Activated CD4-positive, alpha-beta memory T cell treated with anti-CD3 and anti-CD28 coated beads, Interleukin-2, amount 10 ng/mL, durations not matched to agents 7 days and 5 days (primary cell): ENCODE measurements at regions not wholly inside any gene's neighbourhood (a gene's known extent, or its start where the extent isn't known, plus 50 kb on each side); places are given as distances from the start of the nearest gene placed in this dataset.

Experiments used
- CTCF ChIA-PET: fragments of 350-600 bp; sonication (Branson Sonifier 250); formaldehyde crosslinking; loops from one replicate; lab custom pipeline; 2021; ENCODE audit warnings: antibody characterized with exemption, inconsistent platforms; lab: Charles Lee
- POLR2A ChIA-PET: fragments of 350-600 bp; sonication (Branson Sonifier 250); formaldehyde crosslinking; loops from one replicate; lab custom pipeline; 2021; ENCODE audit warnings: antibody characterized with exemption; lab: Charles Lee
- DNase-seq: peaks from one replicate; pipeline ENCODE4 v3.0.0-alpha.2; 2020
- H3K27ac Mint-ChIP-seq: one replicate; pipeline ENCODE4 v1.8.0; 2021; ENCODE audit warnings: mild to moderate bottlenecking, mixed read lengths
- H3K27me3 Mint-ChIP-seq: one replicate; pipeline ENCODE4 v1.8.0; 2021; ENCODE audit warnings: mixed read lengths
- H3K36me3 Mint-ChIP-seq: one replicate; pipeline ENCODE4 v1.8.0; 2021; ENCODE audit warnings: low read depth, mixed read lengths
- H3K4me1 Mint-ChIP-seq: one replicate; pipeline ENCODE4 v1.8.0; 2021; ENCODE audit warnings: mixed read lengths
- H3K4me3 Mint-ChIP-seq: one replicate; pipeline ENCODE4 v1.8.0; 2021; ENCODE audit warnings: mild to moderate bottlenecking, mixed read lengths
- H3K9me3 Mint-ChIP-seq: one replicate; pipeline ENCODE4 v1.8.0; 2021; ENCODE audit warnings: mixed read lengths

GRCh38 chr11:90842681-90843080 lies 619.8 kb upstream of the CHORDC1 start:
- Mint-ChIP-seq H3K36me3 (no peaks in the 10 kb centered on the region), H3K9me3 (no peaks in the 10 kb centered on the region), H3K27me3 (no peaks in the 10 kb centered on the region), H3K27ac (no peak overlapping the region), H3K4me3 (no peak overlapping the region), H3K4me1 (no peaks in the 10 kb centered on the region)
- POLR2A ChIA-PET: no interaction called here
- CTCF ChIA-PET: no interaction called here
- no peak for DNase-seq

DNA sequence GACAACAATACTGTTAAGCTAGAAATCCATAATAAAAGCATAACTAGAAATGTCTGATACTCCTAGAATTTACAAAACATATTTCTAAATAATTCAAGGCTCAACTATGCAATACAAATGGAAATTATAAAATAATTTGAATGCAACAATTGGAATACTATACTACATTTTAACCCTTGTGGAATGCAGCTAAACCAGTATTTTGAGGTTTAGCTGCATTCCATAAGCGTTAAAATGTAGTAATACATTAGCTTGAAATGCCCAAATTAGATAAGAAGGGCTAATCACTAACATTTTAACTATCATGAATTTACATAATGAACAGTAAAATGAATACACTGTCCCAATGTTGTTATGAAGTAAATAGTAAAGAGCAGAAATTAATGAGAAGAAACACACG lies 617.2 kb upstream of the CHORDC1 start:
- H3K4me3 Mint-ChIP-seq: no peak overlapping the region
- H3K4me1 Mint-ChIP-seq: no peaks in the 10 kb centered on the region
- POLR2A ChIA-PET: no interaction called here
- CTCF ChIA-PET: no interaction called here
- H3K27me3 Mint-ChIP-seq: no peaks in the 10 kb centered on the region
- no peaks in the 10 kb centered on the region for H3K9me3 Mint-ChIP-seq
- H3K36me3 Mint-ChIP-seq: no peaks in the 10 kb centered on the region
- no peak for DNase-seq
- no peak overlapping the region for H3K27ac Mint-ChIP-seq

- ChIA-PET CTCF (no interaction called here), POLR2A (interaction anchor here (0.8 kb wide), 1 partner anchor 1205 kb away, joined by 3 read pairs; no protein-coding TSS in a partner anchor)
- H3K4me3 Mint-ChIP-seq: no peak overlapping the region
- no peaks in the 10 kb centered on the region for H3K4me1 Mint-ChIP-seq
- peaks cover 5% of the 10 kb centered on the region for H3K9me3 Mint-ChIP-seq
- no peaks in the 10 kb centered on the region for H3K36me3 Mint-ChIP-seq
- H3K27me3 Mint-ChIP-seq: no peaks in the 10 kb centered on the region
- no peak for DNase-seq
- no peak overlapping the region for H3K27ac Mint-ChIP-seq
These were observed 613.2 kb upstream of the CHORDC1 start for GRCh38 chr11:90836031-90836430.

- Mint-ChIP-seq H3K4me3 (no peak overlapping the region), H3K27me3 (no peaks in the 10 kb centered on the region), H3K4me1 (no peaks in the 10 kb centered on the region), H3K9me3 (peaks cover 6% of the 10 kb centered on the region), H3K36me3 (no peaks in the 10 kb centered on the region), H3K27ac (no peak overlapping the region)
- ChIA-PET POLR2A (no interaction called here), CTCF (no interaction called here)
- no peak for DNase-seq
These were observed 600.6 kb upstream of the CHORDC1 start for GRCh38 chr11:90823446-90823845.

GRCh38 chr11:90822996-90823395 lies 600.1 kb upstream of the CHORDC1 start:
- DNase-seq: no peak
- Mint-ChIP-seq H3K4me3 (no peak overlapping the region), H3K27ac (no peak overlapping the region), H3K36me3 (no peaks in the 10 kb centered on the region), H3K4me1 (no peaks in the 10 kb centered on the region), H3K9me3 (peaks cover 6% of the 10 kb centered on the region), H3K27me3 (no peaks in the 10 kb centered on the region)
- ChIA-PET CTCF (no interaction called here), POLR2A (no interaction called here)

GRCh38 chr11:90818196-90818745 lies 595.4 kb upstream of the CHORDC1 start:
- CTCF ChIA-PET: no interaction called here
- no peaks in the 10 kb centered on the region for H3K36me3 Mint-ChIP-seq

DNA sequence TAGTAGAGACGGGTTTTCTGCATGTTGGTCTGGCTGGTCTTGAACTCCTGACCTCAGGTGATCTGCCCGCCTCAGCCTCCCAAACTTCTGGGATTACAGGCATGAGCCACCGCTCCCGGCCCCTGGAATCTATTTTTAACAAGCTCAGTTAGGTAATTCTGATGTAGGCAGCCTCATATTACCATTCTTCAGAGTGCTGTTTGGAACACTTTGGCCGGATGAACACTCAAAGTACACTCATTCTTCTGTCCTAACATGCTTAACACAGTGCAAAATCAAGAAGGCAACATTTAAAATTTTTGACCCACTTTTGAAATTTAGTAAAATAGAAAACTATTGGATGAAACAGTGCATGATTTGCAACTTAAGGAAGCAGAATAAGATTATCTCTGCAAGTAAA lies 586.7 kb upstream of the CHORDC1 start:
- Mint-ChIP-seq H3K36me3 (no peaks in the 10 kb centered on the region), H3K9me3 (peaks cover 7% of the 10 kb centered on the region), H3K27ac (no peak overlapping the region), H3K27me3 (no peaks in the 10 kb centered on the region), H3K4me1 (no peaks in the 10 kb centered on the region), H3K4me3 (no peak overlapping the region)
- DNase-seq: no peak
- POLR2A ChIA-PET: no interaction called here
- CTCF ChIA-PET: no interaction called here

More at GRCh38 chr11:90818196-90818745, 595.4 kb upstream of the CHORDC1 start:
- POLR2A ChIA-PET: no interaction called here
- no peak overlapping the region for H3K4me3 Mint-ChIP-seq
- no peak for DNase-seq
- H3K9me3 Mint-ChIP-seq: peaks cover 12% of the 10 kb centered on the region
- no peaks in the 10 kb centered on the region for H3K4me1 Mint-ChIP-seq
- H3K27ac Mint-ChIP-seq: no peak overlapping the region
- no peaks in the 10 kb centered on the region for H3K27me3 Mint-ChIP-seq

- Mint-ChIP-seq H3K36me3 (no peaks in the 10 kb centered on the region), H3K9me3 (no peaks in the 10 kb centered on the region), H3K27ac (no peak overlapping the region), H3K4me3 (no peak overlapping the region), H3K4me1 (no peaks in the 10 kb centered on the region), H3K27me3 (no peaks in the 10 kb centered on the region)
- ChIA-PET CTCF (no interaction called here), POLR2A (no interaction called here)
- DNase-seq: no peak
These were observed 582.3 kb upstream of the CHORDC1 start for GRCh38 chr11:90805172-90805571.

DNA sequence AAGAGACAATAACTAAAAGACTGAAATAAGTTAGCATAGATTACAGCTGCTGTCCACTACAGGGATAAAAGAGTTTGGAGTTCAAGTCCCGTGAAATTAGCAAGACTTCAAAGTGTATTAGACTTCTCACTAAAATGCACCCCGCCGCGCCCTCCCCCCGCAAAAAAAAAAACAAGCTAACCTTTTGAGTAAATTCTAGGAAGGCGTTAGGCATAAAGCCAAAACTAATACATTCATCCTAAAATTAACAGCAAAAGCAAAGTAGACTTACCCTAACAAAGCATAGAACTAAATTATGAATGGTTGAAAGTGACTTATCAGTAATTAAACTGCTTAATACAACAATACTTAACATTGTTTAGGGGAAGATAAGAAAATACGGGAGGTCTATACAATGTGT lies 581.0 kb upstream of the CHORDC1 start:
- Mint-ChIP-seq H3K4me1 (no peaks in the 10 kb centered on the region), H3K27me3 (no peaks in the 10 kb centered on the region), H3K27ac (no peak overlapping the region), H3K36me3 (no peaks in the 10 kb centered on the region), H3K9me3 (no peaks in the 10 kb centered on the region), H3K4me3 (no peak overlapping the region)
- CTCF ChIA-PET: no interaction called here
- no peak for DNase-seq
- POLR2A ChIA-PET: no interaction called here

DNA sequence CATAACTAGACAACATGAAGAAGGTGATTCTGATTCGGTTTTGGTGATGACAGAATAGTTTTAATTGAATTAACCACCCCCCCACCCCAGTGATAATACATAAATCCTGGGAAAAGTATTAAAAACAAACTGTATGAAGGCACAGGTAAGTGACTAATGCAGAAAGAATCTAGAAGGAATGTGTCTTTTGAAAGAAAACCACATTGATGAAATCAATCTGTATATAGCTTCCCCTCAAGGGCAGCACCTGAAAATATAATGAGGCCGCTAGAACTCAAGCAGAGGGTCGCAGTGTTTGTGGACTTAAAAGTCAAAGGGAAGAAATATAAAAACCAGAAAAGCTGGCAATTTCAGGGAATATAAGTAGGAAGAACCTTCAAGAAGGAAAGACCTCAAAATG lies 580.5 kb upstream of the CHORDC1 start:
- POLR2A ChIA-PET: no interaction called here
- H3K36me3 Mint-ChIP-seq: no peaks in the 10 kb centered on the region
- H3K4me1 Mint-ChIP-seq: no peaks in the 10 kb centered on the region
- CTCF ChIA-PET: no interaction called here
- H3K27me3 Mint-ChIP-seq: no peaks in the 10 kb centered on the region
- peaks cover 2% of the 10 kb centered on the region for H3K9me3 Mint-ChIP-seq
- no peak overlapping the region for H3K4me3 Mint-ChIP-seq
- DNase-seq: no peak
- no peak overlapping the region for H3K27ac Mint-ChIP-seq

- peaks cover 2% of the 10 kb centered on the region for H3K9me3 Mint-ChIP-seq
- no peak for DNase-seq
- CTCF ChIA-PET: no interaction called here
- H3K36me3 Mint-ChIP-seq: no peaks in the 10 kb centered on the region
- H3K4me1 Mint-ChIP-seq: no peaks in the 10 kb centered on the region
- no peak overlapping the region for H3K27ac Mint-ChIP-seq
- no peaks in the 10 kb centered on the region for H3K27me3 Mint-ChIP-seq
- H3K4me3 Mint-ChIP-seq: no peak overlapping the region
- POLR2A ChIA-PET: no interaction called here
These were observed 575.9 kb upstream of the CHORDC1 start for GRCh38 chr11:90798769-90799168.

GRCh38 chr11:90795746-90796145 lies 572.9 kb upstream of the CHORDC1 start:
- Mint-ChIP-seq H3K27ac (no peak overlapping the region), H3K9me3 (peaks cover 2% of the 10 kb centered on the region), H3K4me1 (no peaks in the 10 kb centered on the region), H3K27me3 (no peaks in the 10 kb centered on the region), H3K4me3 (no peak overlapping the region), H3K36me3 (no peaks in the 10 kb centered on the region)
- CTCF ChIA-PET: no interaction called here
- POLR2A ChIA-PET: no interaction called here
- DNase-seq: no peak

- Mint-ChIP-seq H3K4me3 (no peak overlapping the region), H3K36me3 (no peaks in the 10 kb centered on the region), H3K9me3 (no peaks in the 10 kb centered on the region), H3K4me1 (no peaks in the 10 kb centered on the region), H3K27me3 (no peaks in the 10 kb centered on the region), H3K27ac (no peak overlapping the region)
- ChIA-PET POLR2A (no interaction called here), CTCF (no interaction called here)
- DNase-seq: no peak
These were observed 566.1 kb upstream of the CHORDC1 start for GRCh38 chr11:90788961-90789360.

DNA sequence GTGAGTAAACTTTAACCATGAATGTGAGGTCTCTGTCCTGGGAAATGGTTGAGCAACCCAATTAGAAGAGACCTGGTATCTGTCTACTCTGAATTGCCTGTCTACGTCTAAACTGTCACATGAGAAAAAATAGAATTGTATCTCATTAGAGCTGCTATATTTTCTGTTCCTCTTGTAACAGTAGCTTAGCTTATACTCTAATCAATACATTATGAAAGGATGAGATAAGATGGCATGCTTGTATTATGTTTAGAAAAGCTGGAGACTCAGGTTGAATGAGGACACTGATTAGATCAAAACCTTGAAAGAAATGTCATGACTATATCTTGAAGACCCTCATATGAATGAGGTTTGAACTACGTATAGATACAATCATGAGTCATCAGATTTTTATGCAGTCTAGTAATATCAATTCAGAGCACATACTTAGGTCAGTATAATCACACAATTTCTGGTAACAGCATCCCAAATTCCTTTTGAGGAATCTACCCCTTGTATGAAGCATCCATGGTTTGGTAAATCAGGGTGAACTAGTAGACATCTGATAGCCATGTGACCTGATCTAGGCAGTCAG lies 561.5 kb upstream of the CHORDC1 start:
- H3K4me1 Mint-ChIP-seq: no peaks in the 10 kb centered on the region
- H3K4me3 Mint-ChIP-seq: no peak overlapping the region
- no peaks in the 10 kb centered on the region for H3K27me3 Mint-ChIP-seq
- H3K36me3 Mint-ChIP-seq: no peaks in the 10 kb centered on the region
- no peak overlapping the region for H3K27ac Mint-ChIP-seq
- ChIA-PET POLR2A (no interaction called here), CTCF (no interaction called here)
- H3K9me3 Mint-ChIP-seq: peaks cover 3% of the 10 kb centered on the region
- no peak for DNase-seq
